ENCODE measurements at regions not wholly inside any gene's neighbourhood (a gene's known extent, or its start where the extent isn't known, plus 50 kb on each side); places are given as distances from the start of the nearest gene placed in this dataset.

DNA sequence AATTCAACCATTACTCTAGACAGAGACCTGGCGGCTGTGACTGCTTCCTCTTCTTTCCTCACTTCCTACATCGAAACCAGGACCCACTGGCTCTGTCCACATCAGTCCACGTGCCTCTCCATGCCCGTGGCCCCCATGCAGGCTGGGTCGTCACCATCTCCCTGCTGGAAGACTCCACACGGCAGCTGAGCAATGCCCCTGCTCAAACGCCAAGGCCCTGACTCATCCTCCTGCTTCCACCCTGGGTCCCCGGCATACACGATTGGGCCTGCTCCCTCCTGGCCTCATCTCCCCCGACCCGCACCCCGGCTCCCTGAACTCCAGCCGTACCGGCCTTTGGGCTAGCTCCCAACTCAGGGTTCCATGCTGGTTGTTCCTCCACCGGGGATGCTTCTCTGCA lies 67.2 kb upstream of the IER5L start:
- Histone ChIP-seq H3K9ac (ENCODE audit: low read depth in 1 of 2, low read length in 2 of 2) (no peak overlapping the region), H3K9me3 (ENCODE audit: control insufficient read depth in 4 of 4, low read length in 3 of 4) (no peaks in the 10 kb centered on the region), H3K36me3 (ENCODE audit: control insufficient read depth in 4 of 4, insufficient read depth in 3 of 4, low read depth in 1 of 4, low read length in 3 of 4) (no peaks in the 10 kb centered on the region), H3K27ac (ENCODE audit: low read depth in 1 of 2, low read length in 2 of 2) (no peak overlapping the region), H3K4me3 (ENCODE audit: low read depth in 1 of 3, low read length in 3 of 3) (no peak overlapping the region), H3K4me1 (ENCODE audit: control insufficient read depth in 4 of 4, insufficient read depth in 4 of 4, low read length in 3 of 4) (no peaks in the 10 kb centered on the region), H3K27me3 (ENCODE audit: control insufficient read depth in 4 of 4, insufficient read depth in 4 of 4, low read length in 3 of 4) (no peaks in the 10 kb centered on the region)
- TF ChIP-seq HNF4A (conservative IDR thresholded peaks at IDR 0.05) (no peak), RXRA (IDR thresholded peaks at IDR 0.05) (no peak), TAF1 (conservative IDR thresholded peaks at IDR 0.05) (no peak), FOXA1 (IDR thresholded peaks at IDR 0.05) (no peak), SP1 (IDR thresholded peaks at IDR 0.05) (no peak), FOXA2 (IDR thresholded peaks at IDR 0.05) (no peak), HNF4G (IDR thresholded peaks at IDR 0.05) (no peak), JUND (IDR thresholded peaks at IDR 0.05) (no peak), EGR1 (IDR thresholded peaks at IDR 0.05; ENCODE audit: low read depth in 2 of 2) (no peak), GABPA (IDR thresholded peaks at IDR 0.05 in 1 of 2, conservative IDR thresholded peaks at IDR 0.05 in 1 of 2) (no peak)
- TF ChIP-seq, protein P1, sequence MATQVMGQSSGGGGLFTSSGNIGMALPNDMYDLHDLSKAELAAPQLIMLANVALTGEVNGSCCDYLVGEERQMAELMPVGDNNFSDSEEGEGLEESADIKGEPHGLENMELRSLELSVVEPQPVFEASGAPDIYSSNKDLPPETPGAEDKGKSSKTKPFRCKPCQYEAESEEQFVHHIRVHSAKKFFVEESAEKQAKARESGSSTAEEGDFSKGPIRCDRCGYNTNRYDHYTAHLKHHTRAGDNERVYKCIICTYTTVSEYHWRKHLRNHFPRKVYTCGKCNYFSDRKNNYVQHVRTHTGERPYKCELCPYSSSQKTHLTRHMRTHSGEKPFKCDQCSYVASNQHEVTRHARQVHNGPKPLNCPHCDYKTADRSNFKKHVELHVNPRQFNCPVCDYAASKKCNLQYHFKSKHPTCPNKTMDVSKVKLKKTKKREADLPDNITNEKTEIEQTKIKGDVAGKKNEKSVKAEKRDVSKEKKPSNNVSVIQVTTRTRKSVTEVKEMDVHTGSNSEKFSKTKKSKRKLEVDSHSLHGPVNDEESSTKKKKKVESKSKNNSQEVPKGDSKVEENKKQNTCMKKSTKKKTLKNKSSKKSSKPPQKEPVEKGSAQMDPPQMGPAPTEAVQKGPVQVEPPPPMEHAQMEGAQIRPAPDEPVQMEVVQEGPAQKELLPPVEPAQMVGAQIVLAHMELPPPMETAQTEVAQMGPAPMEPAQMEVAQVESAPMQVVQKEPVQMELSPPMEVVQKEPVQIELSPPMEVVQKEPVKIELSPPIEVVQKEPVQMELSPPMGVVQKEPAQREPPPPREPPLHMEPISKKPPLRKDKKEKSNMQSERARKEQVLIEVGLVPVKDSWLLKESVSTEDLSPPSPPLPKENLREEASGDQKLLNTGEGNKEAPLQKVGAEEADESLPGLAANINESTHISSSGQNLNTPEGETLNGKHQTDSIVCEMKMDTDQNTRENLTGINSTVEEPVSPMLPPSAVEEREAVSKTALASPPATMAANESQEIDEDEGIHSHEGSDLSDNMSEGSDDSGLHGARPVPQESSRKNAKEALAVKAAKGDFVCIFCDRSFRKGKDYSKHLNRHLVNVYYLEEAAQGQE (IDR thresholded peaks at IDR 0.05) = no peak
- TF ChIP-seq, protein P2, sequence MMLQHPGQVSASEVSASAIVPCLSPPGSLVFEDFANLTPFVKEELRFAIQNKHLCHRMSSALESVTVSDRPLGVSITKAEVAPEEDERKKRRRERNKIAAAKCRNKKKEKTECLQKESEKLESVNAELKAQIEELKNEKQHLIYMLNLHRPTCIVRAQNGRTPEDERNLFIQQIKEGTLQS (IDR thresholded peaks at IDR 0.05) = no peak
- TF ChIP-seq, protein P3, sequence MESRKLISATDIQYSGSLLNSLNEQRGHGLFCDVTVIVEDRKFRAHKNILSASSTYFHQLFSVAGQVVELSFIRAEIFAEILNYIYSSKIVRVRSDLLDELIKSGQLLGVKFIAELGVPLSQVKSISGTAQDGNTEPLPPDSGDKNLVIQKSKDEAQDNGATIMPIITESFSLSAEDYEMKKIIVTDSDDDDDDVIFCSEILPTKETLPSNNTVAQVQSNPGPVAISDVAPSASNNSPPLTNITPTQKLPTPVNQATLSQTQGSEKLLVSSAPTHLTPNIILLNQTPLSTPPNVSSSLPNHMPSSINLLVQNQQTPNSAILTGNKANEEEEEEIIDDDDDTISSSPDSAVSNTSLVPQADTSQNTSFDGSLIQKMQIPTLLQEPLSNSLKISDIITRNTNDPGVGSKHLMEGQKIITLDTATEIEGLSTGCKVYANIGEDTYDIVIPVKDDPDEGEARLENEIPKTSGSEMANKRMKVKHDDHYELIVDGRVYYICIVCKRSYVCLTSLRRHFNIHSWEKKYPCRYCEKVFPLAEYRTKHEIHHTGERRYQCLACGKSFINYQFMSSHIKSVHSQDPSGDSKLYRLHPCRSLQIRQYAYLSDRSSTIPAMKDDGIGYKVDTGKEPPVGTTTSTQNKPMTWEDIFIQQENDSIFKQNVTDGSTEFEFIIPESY (IDR thresholded peaks at IDR 0.05) = no peak
- WGBS = 69% methylated on average over 15 of the region's 15 CpGs
- DNase-seq (ENCODE audit: low spot score) = no peak

DNA sequence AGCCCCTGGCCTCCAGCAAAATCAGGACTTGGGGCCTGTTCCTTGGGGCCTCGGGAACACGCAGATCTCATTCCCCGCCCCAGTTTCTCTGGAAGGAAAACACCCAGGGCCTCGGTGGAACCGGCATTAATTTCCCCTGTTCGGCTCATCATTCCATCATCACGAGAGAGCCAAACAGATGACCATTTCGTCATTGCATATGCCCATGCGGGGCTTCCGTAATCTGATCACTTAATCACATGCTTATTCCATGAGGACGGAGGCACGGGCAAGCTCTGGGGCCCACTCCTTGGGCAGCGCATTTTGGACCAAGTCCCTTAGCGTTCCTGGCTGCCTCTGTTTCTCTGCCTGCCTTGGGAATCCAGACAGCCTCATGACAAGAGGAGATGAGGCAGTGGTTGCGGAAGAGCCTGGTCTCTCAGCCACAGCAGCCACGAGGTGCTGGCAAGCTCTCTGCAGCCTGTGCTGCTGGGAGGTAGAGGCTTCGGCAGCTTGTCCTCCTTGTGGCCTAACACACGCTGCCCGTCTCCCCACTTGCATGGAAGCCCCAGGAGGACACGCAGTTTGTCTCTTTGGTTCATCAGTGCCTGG lies 65.0 kb upstream of the IER5L start:
- Histone ChIP-seq H3K4me1 (ENCODE audit: control insufficient read depth in 4 of 4, insufficient read depth in 4 of 4, low read length in 3 of 4) (no peaks in the 10 kb centered on the region), H3K9me3 (ENCODE audit: control insufficient read depth in 4 of 4, low read length in 3 of 4) (no peaks in the 10 kb centered on the region), H3K27ac (ENCODE audit: low read depth in 1 of 2, low read length in 2 of 2) (no peak overlapping the region), H3K9ac (ENCODE audit: low read depth in 1 of 2, low read length in 2 of 2) (no peak overlapping the region), H3K27me3 (ENCODE audit: control insufficient read depth in 4 of 4, insufficient read depth in 4 of 4, low read length in 3 of 4) (no peaks in the 10 kb centered on the region), H3K36me3 (ENCODE audit: control insufficient read depth in 4 of 4, insufficient read depth in 3 of 4, low read depth in 1 of 4, low read length in 3 of 4) (no peaks in the 10 kb centered on the region), H3K4me3 (ENCODE audit: low read depth in 1 of 3, low read length in 3 of 3) (no peak overlapping the region)
- 87% methylated on average over 20 of the region's 20 CpGs for WGBS
- DNase-seq (ENCODE audit: low spot score) = no peak
- TF ChIP-seq HNF4A (conservative IDR thresholded peaks at IDR 0.05) = no peak
- TF ChIP-seq FOXA1 (IDR thresholded peaks at IDR 0.05) = no peak
- no peak for TF ChIP-seq SP1 (IDR thresholded peaks at IDR 0.05)
- no peak for TF ChIP-seq YY1 (IDR thresholded peaks at IDR 0.05)
- TF ChIP-seq, protein P3 (IDR thresholded peaks at IDR 0.05) = no peak
- no peak for TF ChIP-seq GABPA (IDR thresholded peaks at IDR 0.05 in 1 of 2, conservative IDR thresholded peaks at IDR 0.05 in 1 of 2)
- TF ChIP-seq, protein P1 (IDR thresholded peaks at IDR 0.05) = no peak
- no peak for TF ChIP-seq NR2F2 (IDR thresholded peaks at IDR 0.05)
- no peak for TF ChIP-seq TAF1 (conservative IDR thresholded peaks at IDR 0.05)
- no peak for TF ChIP-seq RAD21 (IDR thresholded peaks at IDR 0.05)
- TF ChIP-seq, protein P4, sequence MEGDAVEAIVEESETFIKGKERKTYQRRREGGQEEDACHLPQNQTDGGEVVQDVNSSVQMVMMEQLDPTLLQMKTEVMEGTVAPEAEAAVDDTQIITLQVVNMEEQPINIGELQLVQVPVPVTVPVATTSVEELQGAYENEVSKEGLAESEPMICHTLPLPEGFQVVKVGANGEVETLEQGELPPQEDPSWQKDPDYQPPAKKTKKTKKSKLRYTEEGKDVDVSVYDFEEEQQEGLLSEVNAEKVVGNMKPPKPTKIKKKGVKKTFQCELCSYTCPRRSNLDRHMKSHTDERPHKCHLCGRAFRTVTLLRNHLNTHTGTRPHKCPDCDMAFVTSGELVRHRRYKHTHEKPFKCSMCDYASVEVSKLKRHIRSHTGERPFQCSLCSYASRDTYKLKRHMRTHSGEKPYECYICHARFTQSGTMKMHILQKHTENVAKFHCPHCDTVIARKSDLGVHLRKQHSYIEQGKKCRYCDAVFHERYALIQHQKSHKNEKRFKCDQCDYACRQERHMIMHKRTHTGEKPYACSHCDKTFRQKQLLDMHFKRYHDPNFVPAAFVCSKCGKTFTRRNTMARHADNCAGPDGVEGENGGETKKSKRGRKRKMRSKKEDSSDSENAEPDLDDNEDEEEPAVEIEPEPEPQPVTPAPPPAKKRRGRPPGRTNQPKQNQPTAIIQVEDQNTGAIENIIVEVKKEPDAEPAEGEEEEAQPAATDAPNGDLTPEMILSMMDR (IDR thresholded peaks at IDR 0.05; ENCODE audit: low read depth, low read length, missing input control) = no peak
- no peak for TF ChIP-seq HNF4G (IDR thresholded peaks at IDR 0.05)
- no peak for TF ChIP-seq EGR1 (IDR thresholded peaks at IDR 0.05; ENCODE audit: low read depth in 2 of 2)
- TF ChIP-seq, protein P2 (IDR thresholded peaks at IDR 0.05) = no peak
- no peak for TF ChIP-seq JUND (IDR thresholded peaks at IDR 0.05)
- no peak for TF ChIP-seq RXRA (IDR thresholded peaks at IDR 0.05)
